ENCODE measurements at regions not wholly inside any gene's neighbourhood (a gene's known extent, or its start where the extent isn't known, plus 50 kb on each side); places are given as distances from the start of the nearest gene placed in this dataset.

- TF ChIP-seq GABPA (IDR thresholded peaks at IDR 0.05; ENCODE audit: low read depth) (no peak), USF1 (IDR thresholded peaks at IDR 0.05; ENCODE audit: borderline replicate concordance, extremely low read length, insufficient read depth, low read depth, low read length) (no peak), CTCF (IDR thresholded peaks at IDR 0.05 in 2 of 3, conservative IDR thresholded peaks at IDR 0.05 in 1 of 3; ENCODE audit: control insufficient read depth in 2 of 3, extremely low read depth in 1 of 3, insufficient read depth in 1 of 3, low read depth in 3 of 3, low read length in 3 of 3) (no peak), CREB1 (IDR thresholded peaks at IDR 0.05; ENCODE audit: low read depth) (no peak), REST (IDR thresholded peaks at IDR 0.05; ENCODE audit: low read depth, low read length) (no peak), CHD4 (IDR thresholded peaks at IDR 0.05) (no peak), NRF1 (conservative IDR thresholded peaks at IDR 0.05; ENCODE audit: low read depth, low read length) (no peak), POLR2AphosphoS5 (IDR thresholded peaks at IDR 0.05; ENCODE audit: low read length) (no peak), POLR2A (IDR thresholded peaks at IDR 0.05; ENCODE audit: low read depth, low read length) (no peak)
These were observed 617.5 kb upstream of the KLF12 start for GRCh38 chr13:74751739-74752138.
